ENCODE measurements at regions not wholly inside any gene's neighbourhood (a gene's known extent, or its start where the extent isn't known, plus 50 kb on each side); places are given as distances from the start of the nearest gene placed in this dataset.

GRCh38 chr7:73948287-73948686 is 79.7 kb upstream of the ELN start:
- intact Hi-C loops (cut with DNase I), result no loop called here

DNA sequence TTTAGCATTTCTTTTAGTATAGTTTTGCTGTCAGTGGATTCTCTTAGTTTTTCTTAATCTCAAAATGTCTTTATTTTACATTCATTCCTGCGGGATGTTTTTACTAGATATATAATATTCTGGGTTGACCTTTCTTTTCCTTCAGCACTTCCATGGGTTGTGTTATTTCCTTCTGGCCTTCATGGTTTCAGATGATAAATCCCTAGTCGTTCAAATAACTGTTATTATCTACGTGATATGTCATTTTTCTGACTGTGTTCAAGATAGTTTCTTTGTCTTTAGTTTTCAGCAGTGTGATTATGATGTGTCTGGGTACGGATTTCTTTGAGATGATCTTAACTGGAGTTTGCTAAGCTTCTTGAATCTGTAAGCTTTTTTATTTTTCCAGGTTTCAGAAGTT is 75.7 kb upstream of the ELN start:
- no peak for DNase-seq
- H3K27me3 ChIP-seq (ENCODE audit: control insufficient read depth, insufficient read depth, low read length), result no peaks in the 10 kb centered on the region
- peaks cover 2 to 7% (median 4%) of the 10 kb centered on the region in 3 donors for H3K9me3 ChIP-seq (ENCODE audit: control insufficient read depth in 2 of 3, insufficient read depth in 1 of 3, low read length in 3 of 3)
- H3K27ac ChIP-seq (ENCODE audit: low read depth in 2 of 2, low read length in 2 of 2), result no peak overlapping the region
- H3K4me1 ChIP-seq (ENCODE audit: control insufficient read depth in 2 of 3, insufficient read depth in 2 of 3, low read depth in 1 of 3, low read length in 3 of 3), result no peaks in the 10 kb centered on the region
- no peaks in the 10 kb centered on the region for H3K36me3 ChIP-seq (ENCODE audit: control insufficient read depth in 2 of 3, insufficient read depth in 3 of 3, low read length in 3 of 3)
- TF ChIP-seq, protein P1, sequence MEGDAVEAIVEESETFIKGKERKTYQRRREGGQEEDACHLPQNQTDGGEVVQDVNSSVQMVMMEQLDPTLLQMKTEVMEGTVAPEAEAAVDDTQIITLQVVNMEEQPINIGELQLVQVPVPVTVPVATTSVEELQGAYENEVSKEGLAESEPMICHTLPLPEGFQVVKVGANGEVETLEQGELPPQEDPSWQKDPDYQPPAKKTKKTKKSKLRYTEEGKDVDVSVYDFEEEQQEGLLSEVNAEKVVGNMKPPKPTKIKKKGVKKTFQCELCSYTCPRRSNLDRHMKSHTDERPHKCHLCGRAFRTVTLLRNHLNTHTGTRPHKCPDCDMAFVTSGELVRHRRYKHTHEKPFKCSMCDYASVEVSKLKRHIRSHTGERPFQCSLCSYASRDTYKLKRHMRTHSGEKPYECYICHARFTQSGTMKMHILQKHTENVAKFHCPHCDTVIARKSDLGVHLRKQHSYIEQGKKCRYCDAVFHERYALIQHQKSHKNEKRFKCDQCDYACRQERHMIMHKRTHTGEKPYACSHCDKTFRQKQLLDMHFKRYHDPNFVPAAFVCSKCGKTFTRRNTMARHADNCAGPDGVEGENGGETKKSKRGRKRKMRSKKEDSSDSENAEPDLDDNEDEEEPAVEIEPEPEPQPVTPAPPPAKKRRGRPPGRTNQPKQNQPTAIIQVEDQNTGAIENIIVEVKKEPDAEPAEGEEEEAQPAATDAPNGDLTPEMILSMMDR (IDR thresholded peaks at IDR 0.05; ENCODE audit: borderline replicate concordance, extremely low read depth, insufficient read depth), result no peak
- intact Hi-C loops (cut with DNase I), result no loop called here
- no peak for FAIRE-seq
- no peak overlapping the region for H3K4me3 ChIP-seq (ENCODE audit: low read length in 3 of 3)
- no peak overlapping the region for H3K9ac ChIP-seq (ENCODE audit: low read length in 3 of 3)

More at GRCh38 chr7:73948287-73948686, 79.7 kb upstream of the ELN start:
- no peaks in the 10 kb centered on the region for H3K27me3 ChIP-seq (ENCODE audit: control insufficient read depth, insufficient read depth, low read length)
- TF ChIP-seq, protein P1 (IDR thresholded peaks at IDR 0.05; ENCODE audit: borderline replicate concordance, extremely low read depth, insufficient read depth), result no peak
- H3K4me3 ChIP-seq (ENCODE audit: low read length in 3 of 3), result no peak overlapping the region
- H3K36me3 ChIP-seq (ENCODE audit: control insufficient read depth in 2 of 3, insufficient read depth in 3 of 3, low read length in 3 of 3), result no peaks in the 10 kb centered on the region
- H3K9ac ChIP-seq (ENCODE audit: low read length in 3 of 3), result no peak overlapping the region
- no peaks in the 10 kb centered on the region for H3K4me1 ChIP-seq (ENCODE audit: control insufficient read depth in 2 of 3, insufficient read depth in 2 of 3, low read depth in 1 of 3, low read length in 3 of 3)
- DNase-seq, result no peak
- H3K9me3 ChIP-seq (ENCODE audit: control insufficient read depth in 2 of 3, insufficient read depth in 1 of 3, low read length in 3 of 3), result peaks cover 2 to 16% (median 10%) of the 10 kb centered on the region in 3 donors
- no peak for FAIRE-seq
- H3K27ac ChIP-seq (ENCODE audit: low read depth in 2 of 2, low read length in 2 of 2), result no peak overlapping the region

DNA sequence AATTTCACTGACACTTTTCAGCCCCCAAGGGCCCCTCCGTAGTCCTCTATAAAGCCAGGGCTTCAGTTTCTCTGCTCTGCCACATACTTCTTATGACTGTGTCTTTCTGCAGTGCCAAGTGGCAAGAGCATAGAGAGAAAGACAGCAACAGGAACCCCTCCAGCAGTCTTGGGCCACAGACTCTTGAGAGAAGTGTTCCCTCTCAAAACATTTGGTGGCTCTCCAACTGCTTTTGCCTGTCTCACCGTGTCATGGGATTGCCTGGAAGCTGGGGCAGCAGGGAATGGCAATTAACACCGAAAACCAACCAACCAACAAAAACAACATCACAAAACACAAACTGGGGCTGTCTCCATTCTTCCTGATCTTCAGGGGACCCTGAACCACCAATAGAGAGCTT is 73.8 kb upstream of the ELN start:
- H3K9me3 ChIP-seq (ENCODE audit: control insufficient read depth in 2 of 3, insufficient read depth in 1 of 3, low read length in 3 of 3), result no peaks in the 10 kb centered on the region
- FAIRE-seq (no peak), DNase-seq (no peak)
- no peaks in the 10 kb centered on the region for H3K27me3 ChIP-seq (ENCODE audit: control insufficient read depth, insufficient read depth, low read length)
- H3K27ac ChIP-seq (ENCODE audit: low read depth in 2 of 2, low read length in 2 of 2), result no peak overlapping the region
- no peak overlapping the region for H3K9ac ChIP-seq (ENCODE audit: low read length in 3 of 3)
- no peaks in the 10 kb centered on the region for H3K4me1 ChIP-seq (ENCODE audit: control insufficient read depth in 2 of 3, insufficient read depth in 2 of 3, low read depth in 1 of 3, low read length in 3 of 3)
- no peak overlapping the region for H3K4me3 ChIP-seq (ENCODE audit: low read length in 3 of 3)
- intact Hi-C loops (cut with DNase I), result no loop called here
- H3K36me3 ChIP-seq (ENCODE audit: control insufficient read depth in 2 of 3, insufficient read depth in 3 of 3, low read length in 3 of 3), result no peaks in the 10 kb centered on the region
- TF ChIP-seq, protein P1 (IDR thresholded peaks at IDR 0.05; ENCODE audit: borderline replicate concordance, extremely low read depth, insufficient read depth), result no peak

DNA sequence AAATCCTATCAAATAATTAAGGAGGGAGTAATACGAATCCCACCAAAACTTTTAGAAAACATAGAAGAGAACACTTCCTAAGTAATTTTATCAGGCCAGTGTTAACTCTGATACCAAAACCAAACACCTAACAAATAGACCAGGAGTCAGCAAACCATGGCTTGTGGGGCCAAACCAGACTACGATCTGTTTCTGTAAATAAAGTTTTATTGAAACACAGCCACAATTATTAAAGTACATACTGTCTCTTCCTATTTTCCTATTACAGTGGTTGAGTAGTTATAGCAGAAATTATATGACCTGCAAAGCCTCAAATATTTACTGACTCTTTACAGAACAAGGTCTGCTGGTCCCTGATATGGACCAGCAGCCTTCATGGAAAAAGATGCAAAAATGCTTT is 73.1 kb upstream of the ELN start:
- no peak for DNase-seq
- TF ChIP-seq, protein P1 (IDR thresholded peaks at IDR 0.05; ENCODE audit: borderline replicate concordance, extremely low read depth, insufficient read depth), result no peak
- no peak for FAIRE-seq

More for the DNA sequence above, 73.1 kb upstream of the ELN start:
- Histone ChIP-seq H3K4me1 (ENCODE audit: control insufficient read depth in 2 of 3, insufficient read depth in 2 of 3, low read depth in 1 of 3, low read length in 3 of 3) (no peaks in the 10 kb centered on the region), H3K9me3 (ENCODE audit: control insufficient read depth in 2 of 3, insufficient read depth in 1 of 3, low read length in 3 of 3) (no peaks in the 10 kb centered on the region), H3K4me3 (ENCODE audit: low read length in 3 of 3) (no peak overlapping the region), H3K36me3 (ENCODE audit: control insufficient read depth in 2 of 3, insufficient read depth in 3 of 3, low read length in 3 of 3) (no peaks in the 10 kb centered on the region), H3K9ac (ENCODE audit: low read length in 3 of 3) (no peak overlapping the region), H3K27me3 (ENCODE audit: control insufficient read depth, insufficient read depth, low read length) (no peaks in the 10 kb centered on the region), H3K27ac (ENCODE audit: low read depth in 2 of 2, low read length in 2 of 2) (no peak overlapping the region)
- intact Hi-C loops (cut with DNase I), result no loop called here

All from kidney (tissue), 13 donors.